Breast epithelium (tissue), 3 donors: ENCODE measurements at regions not wholly inside any gene's neighbourhood (a gene's known extent, or its start where the extent isn't known, plus 50 kb on each side); places are given as distances from the start of the nearest gene placed in this dataset.

Experiments
- CTCF ChIP-seq, 3 donors: fragments of 450-650 bp; IDR thresholded peaks; one replicate each; pipeline ENCODE4 v1.5.1; 2016 to 2017; ENCODE audit warnings: antibody characterized with exemption in 3 of 3, mild to moderate bottlenecking in 3 of 3, moderate library complexity in 3 of 3
- POLR2A ChIP-seq: fragments of 450-650 bp; IDR thresholded peaks from one replicate; pipeline ENCODE4 v1.6.1; 2016; ENCODE audit warnings: antibody characterized with exemption, mild to moderate bottlenecking, moderate library complexity
- POLR2AphosphoS5 ChIP-seq, 3 donors: sonication (generic); formaldehyde crosslinking; IDR thresholded peaks; one replicate each; pipeline ENCODE4 v1.6.1; 2017; ENCODE audit warnings: antibody characterized with exemption in 3 of 3

GRCh38 chr14:29123017-29123416 is 356.4 kb downstream of the FOXG1 start:
- TF ChIP-seq CTCF (IDR thresholded peaks at IDR 0.05) (no peak), POLR2AphosphoS5 (IDR thresholded peaks at IDR 0.05) (no peak), POLR2A (no peak)
